ENCODE measurements at regions not wholly inside any gene's neighbourhood (a gene's known extent, or its start where the extent isn't known, plus 50 kb on each side); places are given as distances from the start of the nearest gene placed in this dataset.
A peak's percentile ranks its signal among the peaks of the same experiment; 100 is the strongest.

DNA sequence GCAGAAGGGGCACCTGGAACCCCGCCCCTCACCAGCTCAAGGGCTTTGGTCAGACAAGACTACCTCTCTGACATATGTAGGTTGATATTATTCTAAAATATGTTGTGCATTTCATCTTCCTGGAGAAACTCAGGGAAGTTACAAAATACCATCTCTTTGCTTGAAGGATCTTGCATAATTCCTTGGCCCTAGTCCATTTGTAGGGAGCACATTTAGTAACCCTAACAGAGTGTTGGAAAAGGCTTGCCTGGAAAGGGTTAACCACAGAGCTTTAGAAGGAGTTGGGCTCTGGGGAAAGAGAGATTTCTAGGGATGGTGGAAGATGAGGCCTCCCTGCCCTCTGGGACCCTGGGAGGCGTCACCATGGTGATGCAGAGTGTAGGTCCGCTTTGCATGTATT is 143.0 kb upstream of the SLC1A4 start:
- H3K27ac Mint-ChIP-seq (ENCODE audit: low read depth, unreplicated experiment) = no peak overlapping the region
- no peaks in the 10 kb centered on the region for H3K27me3 Mint-ChIP-seq (ENCODE audit: insufficient read depth, unreplicated experiment)
- peaks cover 4% of the 10 kb centered on the region for H3K36me3 Mint-ChIP-seq (ENCODE audit: insufficient read depth, unreplicated experiment)
- intact Hi-C loops (cut with micrococcal nuclease) = no loop called here
- BruUV-seq (replicated peaks) = no TSS peak
- H3K9me3 Mint-ChIP-seq (ENCODE audit: unreplicated experiment) = no peaks in the 10 kb centered on the region
- POLR2A ChIA-PET = interaction anchor here (1.4 to 2.0 kb wide), 2 partner anchors 9 to 95 kb away, joined by 5 to 8 read pairs; no protein-coding TSS in a partner anchor
- peaks cover 15% of the 10 kb centered on the region for H3K4me1 Mint-ChIP-seq (ENCODE audit: insufficient read depth, unreplicated experiment)
- H3K4me3 Mint-ChIP-seq (ENCODE audit: unreplicated experiment) = no peak overlapping the region
- CTCF ChIA-PET = interaction anchor here (0.6 kb wide), 1 partner anchor 230 kb away, joined by 4 read pairs; no protein-coding TSS in a partner anchor
- TF ChIP-seq, protein P1, sequence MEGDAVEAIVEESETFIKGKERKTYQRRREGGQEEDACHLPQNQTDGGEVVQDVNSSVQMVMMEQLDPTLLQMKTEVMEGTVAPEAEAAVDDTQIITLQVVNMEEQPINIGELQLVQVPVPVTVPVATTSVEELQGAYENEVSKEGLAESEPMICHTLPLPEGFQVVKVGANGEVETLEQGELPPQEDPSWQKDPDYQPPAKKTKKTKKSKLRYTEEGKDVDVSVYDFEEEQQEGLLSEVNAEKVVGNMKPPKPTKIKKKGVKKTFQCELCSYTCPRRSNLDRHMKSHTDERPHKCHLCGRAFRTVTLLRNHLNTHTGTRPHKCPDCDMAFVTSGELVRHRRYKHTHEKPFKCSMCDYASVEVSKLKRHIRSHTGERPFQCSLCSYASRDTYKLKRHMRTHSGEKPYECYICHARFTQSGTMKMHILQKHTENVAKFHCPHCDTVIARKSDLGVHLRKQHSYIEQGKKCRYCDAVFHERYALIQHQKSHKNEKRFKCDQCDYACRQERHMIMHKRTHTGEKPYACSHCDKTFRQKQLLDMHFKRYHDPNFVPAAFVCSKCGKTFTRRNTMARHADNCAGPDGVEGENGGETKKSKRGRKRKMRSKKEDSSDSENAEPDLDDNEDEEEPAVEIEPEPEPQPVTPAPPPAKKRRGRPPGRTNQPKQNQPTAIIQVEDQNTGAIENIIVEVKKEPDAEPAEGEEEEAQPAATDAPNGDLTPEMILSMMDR (IDR thresholded peaks at IDR 0.05; ENCODE audit: unreplicated experiment) = no peak
- peak; percentile 85 for DNase-seq (ENCODE audit: unreplicated experiment)

DNA sequence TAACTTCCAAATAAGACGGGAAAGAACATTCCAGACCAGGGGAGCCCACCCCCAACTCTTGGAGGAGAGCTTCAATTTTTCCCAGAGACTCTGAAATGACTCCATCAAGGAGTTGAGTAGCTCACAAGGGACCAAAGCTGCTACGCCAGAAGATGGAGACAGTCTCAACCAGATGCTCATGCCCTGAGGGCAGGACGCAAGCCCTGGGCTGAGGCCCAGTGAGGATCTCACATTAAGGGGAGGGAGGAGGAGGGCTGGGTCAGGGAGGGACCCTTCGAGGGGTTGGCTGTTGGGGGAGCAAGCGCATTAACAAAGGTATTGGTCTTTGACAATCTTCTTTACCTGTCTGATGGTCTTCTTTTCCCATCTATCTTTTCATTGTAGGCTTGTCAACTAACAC is 141.3 kb upstream of the SLC1A4 start:
- ChIA-PET POLR2A (interaction anchor here (0.6 to 2.3 kb wide), 6 partner anchors 10 to 344 kb away, joined by 3 to 15 read pairs (median 9); no protein-coding TSS in a partner anchor), CTCF (interaction anchor here (0.6 to 1.5 kb wide), 7 partner anchors 9 to 832 kb away, joined by 3 to 9 read pairs (median 3); no protein-coding TSS in a partner anchor)
- Mint-ChIP-seq H3K27me3 (ENCODE audit: insufficient read depth, unreplicated experiment) (no peaks in the 10 kb centered on the region), H3K9me3 (ENCODE audit: unreplicated experiment) (no peaks in the 10 kb centered on the region), H3K27ac (ENCODE audit: low read depth, unreplicated experiment) (no peak overlapping the region), H3K4me3 (ENCODE audit: unreplicated experiment) (no peak overlapping the region), H3K36me3 (ENCODE audit: insufficient read depth, unreplicated experiment) (peaks cover 4% of the 10 kb centered on the region), H3K4me1 (ENCODE audit: insufficient read depth, unreplicated experiment) (peaks cover 20% of the 10 kb centered on the region)
- BruUV-seq (replicated peaks) = no TSS peak
- no peak for DNase-seq (ENCODE audit: unreplicated experiment)
- TF ChIP-seq, protein P1 (IDR thresholded peaks at IDR 0.05; ENCODE audit: unreplicated experiment) = no peak
- intact Hi-C loops (cut with micrococcal nuclease) = no loop called here

DNA sequence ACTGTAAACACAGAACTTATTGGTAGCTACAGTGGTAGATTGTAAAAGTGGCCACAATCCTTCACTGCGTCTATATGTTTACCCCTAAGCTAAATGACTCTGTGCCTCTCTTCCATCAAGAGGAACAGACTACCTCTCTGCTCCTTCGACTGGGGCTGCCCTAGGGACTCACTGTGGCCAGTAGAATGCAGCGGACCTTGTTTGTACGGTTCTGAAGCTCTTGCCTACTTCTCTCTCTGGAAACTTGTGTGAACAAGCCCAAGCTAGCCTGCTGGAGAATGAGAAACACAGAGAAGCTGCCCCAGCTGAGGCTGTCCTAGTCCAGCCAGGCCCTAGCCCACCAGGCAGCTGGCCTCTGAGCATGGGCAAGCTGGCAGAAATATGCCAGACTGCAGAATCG is 140.8 kb upstream of the SLC1A4 start:
- no TSS peak for BruUV-seq (replicated peaks)
- TF ChIP-seq, protein P1 (IDR thresholded peaks at IDR 0.05; ENCODE audit: unreplicated experiment) = no peak
- ChIA-PET POLR2A (interaction anchor here (0.8 to 2.3 kb wide), 5 partner anchors 10 to 102 kb away, joined by 3 to 15 read pairs (median 10); no protein-coding TSS in a partner anchor), CTCF (interaction anchor here (0.6 to 1.5 kb wide), 9 partner anchors 8 to 832 kb away, joined by 3 to 9 read pairs (median 3); no protein-coding TSS in a partner anchor)
- H3K4me3 Mint-ChIP-seq (ENCODE audit: unreplicated experiment) = no peak overlapping the region
- DNase-seq (ENCODE audit: unreplicated experiment) = no peak
- peaks cover 4% of the 10 kb centered on the region for H3K36me3 Mint-ChIP-seq (ENCODE audit: insufficient read depth, unreplicated experiment)
- no peaks in the 10 kb centered on the region for H3K27me3 Mint-ChIP-seq (ENCODE audit: insufficient read depth, unreplicated experiment)
- intact Hi-C loops (cut with micrococcal nuclease) = no loop called here
- H3K27ac Mint-ChIP-seq (ENCODE audit: low read depth, unreplicated experiment) = peak overlapping the region; percentile 35
- H3K4me1 Mint-ChIP-seq (ENCODE audit: insufficient read depth, unreplicated experiment) = peaks cover 20% of the 10 kb centered on the region
- no peaks in the 10 kb centered on the region for H3K9me3 Mint-ChIP-seq (ENCODE audit: unreplicated experiment)

DNA sequence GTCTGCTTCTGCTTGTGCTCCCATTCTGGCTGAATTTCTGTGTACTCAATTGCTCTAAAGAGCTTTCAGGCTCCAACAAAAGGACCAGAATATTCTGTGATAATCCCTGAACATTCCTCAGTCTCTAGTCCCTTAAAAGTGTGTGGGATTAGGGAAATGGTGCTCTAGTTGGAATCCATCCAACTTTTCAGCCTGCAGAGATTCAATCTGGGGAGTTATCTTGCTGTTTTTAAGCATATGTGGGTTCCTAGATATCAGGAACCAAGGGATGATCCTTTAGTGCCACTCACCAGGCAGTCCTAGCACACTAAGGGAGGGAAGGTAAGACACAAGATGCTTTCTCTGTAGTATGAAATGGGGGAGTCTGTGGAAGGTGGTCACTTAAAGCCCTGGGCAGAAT is 140.3 kb upstream of the SLC1A4 start:
- CTCF ChIA-PET = interaction anchor here (0.7 to 1.5 kb wide), 8 partner anchors 8 to 252 kb away, joined by 3 to 9 read pairs (median 4); no protein-coding TSS in a partner anchor
- TF ChIP-seq, protein P1 (IDR thresholded peaks at IDR 0.05; ENCODE audit: unreplicated experiment) = no peak
- DNase-seq (ENCODE audit: unreplicated experiment) = no peak
- H3K27ac Mint-ChIP-seq (ENCODE audit: low read depth, unreplicated experiment) = peak overlapping the region; percentile 35
- intact Hi-C loops (cut with micrococcal nuclease) = no loop called here
- H3K9me3 Mint-ChIP-seq (ENCODE audit: unreplicated experiment) = no peaks in the 10 kb centered on the region
- H3K27me3 Mint-ChIP-seq (ENCODE audit: insufficient read depth, unreplicated experiment) = no peaks in the 10 kb centered on the region
- H3K4me3 Mint-ChIP-seq (ENCODE audit: unreplicated experiment) = no peak overlapping the region
- peaks cover 20% of the 10 kb centered on the region for H3K4me1 Mint-ChIP-seq (ENCODE audit: insufficient read depth, unreplicated experiment)
- peaks cover 4% of the 10 kb centered on the region for H3K36me3 Mint-ChIP-seq (ENCODE audit: insufficient read depth, unreplicated experiment)
- BruUV-seq (replicated peaks) = no TSS peak
- POLR2A ChIA-PET = interaction anchor here (0.8 to 2.3 kb wide), 5 partner anchors 10 to 103 kb away, joined by 3 to 15 read pairs (median 10); no protein-coding TSS in a partner anchor
